Caki2 (cell line): ENCODE measurements at regions not wholly inside any gene's neighbourhood (a gene's known extent, or its start where the extent isn't known, plus 50 kb on each side); places are given as distances from the start of the nearest gene placed in this dataset.
A peak's percentile ranks its signal among the peaks of the same experiment; 100 is the strongest.
"Not testable (repeated sequence)": the region's sequence is repeated elsewhere in the genome, so short reads cannot be mapped to it uniquely, and the experiment has no call there.

ENCODE experiments used
- DNase-seq: peaks from one replicate; pipeline ENCODE4 v3.0.0-alpha.2; 2015; ENCODE audit warnings: low read depth
- in situ Hi-C: cut with HindIII; loops from 2 replicates; pipeline ENCODE4 v1.10.0; 2016; ENCODE audit warnings: low sequenced_read_pairs, low pct_unique_long_range_greater_than_20kb, mixed read lengths

DNA sequence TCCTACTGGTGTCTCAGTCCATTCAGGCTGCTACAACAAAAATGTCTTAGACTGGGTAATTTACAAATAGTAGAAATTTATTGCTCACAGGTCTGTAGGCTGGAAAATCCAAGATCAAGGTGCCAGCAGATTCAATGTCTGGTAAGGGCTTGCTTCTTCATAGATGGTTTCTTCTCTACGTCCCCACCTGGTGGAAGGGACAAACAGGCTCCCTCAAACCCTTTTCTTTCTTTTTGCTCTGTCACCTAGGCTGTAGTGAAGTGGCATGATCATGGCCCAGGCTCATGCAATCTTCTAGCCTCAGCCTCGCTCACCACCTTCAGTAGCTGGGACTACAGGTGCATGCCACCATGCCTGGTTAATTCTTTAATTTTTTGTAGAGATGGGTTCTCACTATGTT lies 106.8 kb upstream of the RPH3A start:
- in situ Hi-C loops, result no loop called here

DNA sequence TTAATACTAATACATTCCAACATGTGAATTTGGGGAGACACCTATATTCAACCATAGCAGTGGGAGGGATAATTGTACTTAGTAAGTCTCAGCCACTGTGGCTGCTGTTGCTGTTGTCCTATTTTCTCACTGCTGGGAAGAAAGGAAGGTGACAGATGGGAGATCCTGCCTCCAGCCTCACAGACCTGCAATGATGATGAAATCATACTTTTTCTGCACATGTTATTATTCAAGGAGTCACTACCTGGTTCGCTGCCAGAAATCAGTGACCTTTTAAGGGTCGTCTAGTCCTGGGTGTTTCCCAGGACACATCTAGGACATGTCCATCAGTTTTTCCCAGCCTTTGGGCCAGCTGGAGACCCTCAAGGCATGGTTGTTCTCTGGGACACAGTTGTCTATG lies 106.2 kb upstream of the RPH3A start:
- DNase-seq, result no peak
- in situ Hi-C loops, result no loop called here

More for the DNA sequence above, 106.8 kb upstream of the RPH3A start:
- DNase-seq, result no peak

DNA sequence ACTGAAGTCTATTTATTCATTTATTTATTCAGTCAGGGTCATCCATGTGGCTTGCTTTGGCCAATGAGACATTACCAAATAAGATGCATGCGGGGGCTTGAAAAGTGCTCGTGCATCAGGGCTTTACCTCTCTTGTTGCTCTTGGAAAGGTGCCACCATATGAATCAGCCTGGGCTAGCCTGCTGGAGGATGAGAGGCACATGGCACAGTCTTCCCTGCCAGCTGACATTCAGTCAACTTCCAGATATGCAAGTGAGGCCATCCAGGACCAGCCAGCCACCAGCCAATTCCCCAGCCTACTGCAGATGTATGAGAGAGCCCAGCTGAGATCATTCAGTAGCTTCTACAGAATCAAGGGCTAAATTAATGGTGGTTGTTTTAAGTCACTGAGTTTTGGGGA lies 105.2 kb upstream of the RPH3A start:
- peak; percentile 58 for DNase-seq
- in situ Hi-C loops, result no loop called here

GRCh38 chr12:112694065-112694464 lies 97.5 kb upstream of the RPH3A start:
- in situ Hi-C loops, result no loop called here
- no peak for DNase-seq

GRCh38 chr12:112697441-112697840 lies 94.1 kb upstream of the RPH3A start:
- DNase-seq, in situ Hi-C loops: not testable (repeated sequence)

- in situ Hi-C loops, result no loop called here
- no peak for DNase-seq
Observed at GRCh38 chr12:112705037-112705632, 86.4 kb upstream of the RPH3A start.

DNA sequence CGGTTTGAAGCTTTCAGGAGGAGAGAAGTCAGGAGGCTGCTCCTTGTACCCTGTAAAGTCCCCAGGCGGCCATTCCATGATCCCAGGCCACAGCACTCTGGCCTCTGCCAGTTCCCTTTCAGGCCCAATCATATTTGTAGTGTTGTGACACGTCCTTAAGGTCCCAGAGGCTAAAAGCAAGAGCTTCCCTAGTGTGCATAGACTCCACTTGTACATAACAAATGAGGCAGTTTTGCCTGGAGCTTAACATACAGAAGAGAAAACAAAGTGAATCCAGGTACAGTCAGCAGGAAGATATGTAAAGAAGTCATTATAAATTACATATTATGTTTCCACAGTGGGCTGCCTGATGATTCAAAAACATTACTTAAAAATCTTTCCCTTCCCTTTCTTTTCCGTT lies 81.1 kb upstream of the RPH3A start:
- peak; percentile 19 for DNase-seq
- in situ Hi-C loops, result no loop called here

DNA sequence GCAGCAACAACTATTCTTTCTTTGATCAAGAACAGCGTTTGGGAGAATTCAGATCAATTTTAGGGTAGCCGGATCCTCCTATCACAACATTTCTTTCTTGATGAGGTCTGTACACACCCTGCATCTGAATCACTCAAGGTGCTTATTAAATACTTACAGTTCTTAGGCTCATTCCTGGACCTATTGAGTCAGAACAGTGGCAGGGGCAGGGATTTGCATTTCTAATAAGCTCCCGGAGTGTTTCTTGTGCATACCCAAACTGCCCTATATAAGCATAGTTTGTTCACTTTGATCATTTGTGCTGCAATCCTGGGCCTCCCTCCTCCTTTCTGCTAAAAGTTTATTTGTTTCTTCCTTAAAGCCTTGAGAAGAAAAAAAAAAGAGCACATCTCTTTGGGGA lies 80.5 kb upstream of the RPH3A start:
- peak; percentile 7 for DNase-seq
- in situ Hi-C loops, result no loop called here

DNA sequence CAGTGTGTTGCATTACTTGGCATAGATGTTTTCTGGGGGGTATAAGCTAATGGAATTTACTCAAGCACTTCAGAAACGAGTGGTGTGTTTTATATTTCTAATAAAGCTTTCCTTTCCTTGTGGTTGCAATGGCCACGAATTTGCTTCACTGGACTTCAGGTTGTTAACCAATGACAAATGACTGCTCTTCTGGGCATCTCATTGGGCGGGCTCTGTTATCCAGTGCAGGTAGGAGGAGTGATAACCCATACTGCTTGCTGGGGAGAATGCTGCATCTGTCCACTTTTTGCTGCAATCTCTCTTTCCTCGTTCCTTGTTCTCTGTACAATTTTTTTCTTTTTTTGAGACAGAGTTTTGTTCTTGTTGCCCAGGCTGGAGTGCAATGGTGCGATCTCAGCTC lies 80.0 kb upstream of the RPH3A start:
- peak; percentile 4 for DNase-seq
- in situ Hi-C loops, result no loop called here

DNA sequence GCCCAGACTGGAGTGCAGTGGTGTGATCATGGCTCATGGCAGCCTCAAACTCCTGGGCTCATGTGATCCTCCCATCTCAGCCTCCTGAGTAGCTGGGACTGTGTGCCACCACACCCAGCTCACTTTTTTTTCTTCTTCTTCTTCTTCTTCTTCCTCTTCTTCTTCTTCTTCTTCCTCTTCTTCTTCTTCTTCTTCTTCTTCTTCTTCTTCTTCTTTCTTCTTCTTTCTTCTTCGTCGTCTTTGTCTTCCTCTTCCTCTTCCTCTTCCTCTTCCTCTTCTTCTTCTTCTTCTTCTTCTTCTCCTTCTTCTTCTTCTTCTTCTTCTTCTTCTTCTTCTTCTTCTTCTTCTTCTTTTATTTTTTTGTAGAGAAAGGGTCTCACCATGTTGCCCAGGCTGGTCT lies 78.8 kb upstream of the RPH3A start:
- in situ Hi-C loops, DNase-seq: not testable (repeated sequence)

GRCh38 chr12:112713471-112713870 lies 78.1 kb upstream of the RPH3A start:
- DNase-seq, result no peak
- in situ Hi-C loops, result no loop called here

- in situ Hi-C loops, result no loop called here
- peak; percentile 39 for DNase-seq
Observed at GRCh38 chr12:112714166-112714710, 77.3 kb upstream of the RPH3A start.

DNA sequence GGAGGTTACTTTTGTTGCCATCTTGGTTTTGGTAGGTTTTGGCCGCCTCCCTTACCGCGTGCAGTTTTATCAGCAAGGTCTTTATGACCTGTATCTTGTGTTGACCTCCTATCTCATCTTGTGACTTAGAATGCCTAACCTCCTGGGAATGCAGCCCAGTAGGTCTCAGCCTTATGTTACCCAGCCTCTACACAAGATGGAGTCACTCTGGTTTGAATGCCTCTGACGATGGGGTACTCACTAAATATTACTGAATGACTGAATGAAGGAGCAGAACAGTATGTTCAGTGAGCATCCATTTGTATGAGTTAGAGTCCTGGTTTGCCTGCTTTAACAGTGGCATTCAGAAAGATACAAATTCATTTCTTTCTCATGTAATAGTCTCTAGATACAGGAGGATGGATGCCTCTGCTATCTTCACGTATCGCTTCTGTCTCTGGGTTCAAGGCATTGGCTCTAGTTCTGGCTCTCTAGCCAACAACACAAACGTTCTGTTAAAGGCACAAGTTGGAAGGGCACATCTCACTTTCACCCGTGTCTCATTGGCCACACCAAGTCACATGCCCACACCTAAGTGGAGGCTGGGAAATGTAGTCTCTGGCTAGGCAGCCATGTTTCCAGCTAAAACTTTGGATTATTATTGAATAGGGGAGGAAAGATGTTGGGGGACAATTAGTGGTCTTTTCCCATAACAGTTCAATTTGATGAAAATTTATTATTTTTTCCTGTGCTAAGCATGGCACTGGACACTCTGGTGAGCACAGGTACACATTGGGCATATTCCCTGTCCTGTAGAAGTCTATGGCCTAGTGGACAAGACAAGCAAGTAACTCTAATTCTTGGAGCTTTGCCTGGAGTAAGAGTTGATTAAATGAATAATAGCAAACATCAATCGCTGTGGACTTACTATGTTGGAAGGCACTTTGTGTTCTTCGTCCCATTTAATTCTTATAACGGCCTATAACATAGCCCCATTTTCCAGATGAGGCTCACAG lies 75.2 kb upstream of the RPH3A start:
- DNase-seq, result peak; percentile 10
- in situ Hi-C loops, result no loop called here

- in situ Hi-C loops, result no loop called here
- no peak for DNase-seq
Observed at GRCh38 chr12:112728864-112729263, 62.7 kb upstream of the RPH3A start.

DNA sequence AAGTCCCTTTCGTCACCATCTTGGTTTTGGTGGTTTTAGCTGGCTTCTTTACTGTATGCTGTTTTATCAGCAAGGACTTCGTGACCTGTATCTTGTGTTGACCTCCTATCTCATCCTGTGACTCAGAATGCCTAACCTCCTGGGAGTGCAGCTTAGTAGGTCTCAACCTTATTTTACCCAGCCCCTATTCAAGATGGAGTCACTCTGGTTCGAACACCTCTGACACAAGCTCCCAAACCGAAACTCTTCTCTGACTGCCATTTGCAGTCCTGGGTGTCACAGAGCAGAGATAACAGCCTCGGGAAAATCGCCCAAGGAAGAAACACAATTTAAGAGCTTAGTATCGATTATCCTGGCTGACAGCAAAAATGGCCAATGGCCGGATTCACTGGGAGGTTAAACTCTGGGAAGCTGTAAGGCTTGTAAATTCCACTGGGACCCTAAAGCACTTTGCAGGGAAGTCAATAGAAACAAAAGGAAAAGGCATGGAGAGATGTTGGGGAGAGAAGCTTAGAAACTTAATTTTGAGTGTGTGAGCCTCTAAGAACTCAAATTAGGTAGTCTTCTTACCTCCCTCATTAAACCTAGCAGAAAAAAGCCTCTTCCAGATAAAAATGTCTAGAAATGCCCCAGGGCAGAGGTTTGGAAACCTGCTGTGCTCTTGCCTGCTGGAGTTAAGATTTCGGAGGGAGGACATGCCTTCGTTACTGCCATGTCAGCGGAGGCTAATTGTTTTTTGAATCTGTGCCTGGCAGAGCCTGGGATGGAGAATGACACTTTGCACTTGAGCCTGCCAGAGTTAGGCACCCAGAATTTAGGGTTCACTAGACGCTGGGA lies 56.5 kb upstream of the RPH3A start:
- in situ Hi-C loops, result no loop called here

GRCh38 chr12:112738531-112738930 lies 53.0 kb upstream of the RPH3A start:
- no peak for DNase-seq
- in situ Hi-C loops, result no loop called here

More for the DNA sequence above, 56.5 kb upstream of the RPH3A start:
- no peak for DNase-seq

- DNase-seq, result no peak
- in situ Hi-C loops, result no loop called here
Observed at GRCh38 chr12:112740387-112740934, 51.1 kb upstream of the RPH3A start.

GRCh38 chr12:112741106-112741505 lies 50.4 kb upstream of the RPH3A start:
- no peak for DNase-seq
- in situ Hi-C loops, result no loop called here
